Bronchial epithelial cell (primary cell): ENCODE measurements at regions not wholly inside any gene's neighbourhood (a gene's known extent, or its start where the extent isn't known, plus 50 kb on each side); places are given as distances from the start of the nearest gene placed in this dataset.

Source experiments
- DNase-seq: peaks from one replicate; pipeline ENCODE4 v3.0.0-alpha.2; 2010; ENCODE audit warnings: low read depth
- FAIRE-seq: peaks from 2 replicates; lab custom pipeline; 2011; peaks lifted over from hg19 to GRCh38; lab: Jason Lieb, UNC
- H3K27me3 ChIP-seq: 2 replicates; pipeline ENCODE4 v1.5.1; 2011; ENCODE audit warnings: low read length; ENCODE audit not compliant: control insufficient read depth, insufficient read depth
- H3K36me3 ChIP-seq: 2 replicates; pipeline ENCODE4 v1.5.1; 2011; ENCODE audit warnings: low read length; ENCODE audit not compliant: control insufficient read depth, insufficient read depth
- H3K4me3 ChIP-seq: 2 replicates; pipeline ENCODE4 v1.5.1; 2011; ENCODE audit warnings: mild to moderate bottlenecking, low read depth, low read length, control low read depth
- CTCF ChIP-seq: IDR thresholded peaks from 2 replicates; pipeline ENCODE4 v1.5.1; 2011; ENCODE audit warnings: mild to moderate bottlenecking, moderate library complexity, low read length, control low read depth, inconsistent platforms; ENCODE audit not compliant: insufficient read depth, severe bottlenecking

- TF ChIP-seq CTCF, result no peak
- Histone ChIP-seq H3K27me3 (no peaks in the 10 kb centered on the region), H3K4me3 (no peak overlapping the region), H3K36me3 (no peaks in the 10 kb centered on the region)
- DNase-seq, result no peak
- FAIRE-seq, result no peak
These were observed 60.8 kb upstream of the TMC1 start for GRCh38 chr9:72460342-72461312.

GRCh38 chr9:72459308-72459707, 62.1 kb upstream of the TMC1 start:
- no peaks in the 10 kb centered on the region for H3K27me3 ChIP-seq
- no peak for DNase-seq
- H3K4me3 ChIP-seq, result no peak overlapping the region
- H3K36me3 ChIP-seq, result no peaks in the 10 kb centered on the region
- no peak for TF ChIP-seq CTCF
- FAIRE-seq, result no peak

GRCh38 chr9:72458153-72458552, 63.3 kb upstream of the TMC1 start:
- DNase-seq (no peak), FAIRE-seq (no peak)
- Histone ChIP-seq H3K27me3 (no peaks in the 10 kb centered on the region), H3K4me3 (no peak overlapping the region), H3K36me3 (no peaks in the 10 kb centered on the region)
- TF ChIP-seq CTCF, result no peak

GRCh38 chr9:72457366-72457765, 64.0 kb upstream of the TMC1 start:
- Histone ChIP-seq H3K4me3 (no peak overlapping the region), H3K36me3 (no peaks in the 10 kb centered on the region), H3K27me3 (no peaks in the 10 kb centered on the region)
- DNase-seq (no peak), FAIRE-seq (no peak)
- no peak for TF ChIP-seq CTCF

GRCh38 chr9:72454871-72455491, 66.4 kb upstream of the TMC1 start:
- Histone ChIP-seq H3K4me3 (no peak overlapping the region), H3K27me3 (no peaks in the 10 kb centered on the region), H3K36me3 (no peaks in the 10 kb centered on the region)
- DNase-seq, result no peak
- FAIRE-seq, result no peak
- TF ChIP-seq CTCF, result no peak
